IMR-90 (cell line): ENCODE measurements at regions not wholly inside any gene's neighbourhood (a gene's known extent, or its start where the extent isn't known, plus 50 kb on each side); places are given as distances from the start of the nearest gene placed in this dataset.
A peak's percentile ranks its signal among the peaks of the same experiment; 100 is the strongest.

ENCODE experiments used
- ATAC-seq: fragments of 200-7000 bp; cut with Tn5 transposase; 2 replicates; pipeline ENCODE4 v1.9.1; 2020; ENCODE audit warnings: low read depth, mild to moderate bottlenecking, moderate library complexity
- BruUV-seq: library from RNA; stranded (reverse); fragments of 400-500 nt; replicated peaks from 2 replicates; lab custom pipeline; 2021; lab: Mats Ljungman, UMichigan
- CTCF ChIA-PET: fragments of 300-600 bp; formaldehyde crosslinking; extraction: SDS; loops from one replicate; lab custom pipeline; 2021; ENCODE audit warnings: antibody characterized with exemption; lab: Yijun Ruan, JAX
- POLR2A ChIA-PET: fragments of 300-600 bp; sonication (Branson Sonifier 250); formaldehyde crosslinking; loops from one replicate; lab custom pipeline; 2022; ENCODE audit warnings: antibody characterized with exemption; ENCODE audit not compliant: unreplicated experiment; lab: Charles Lee
- DNase-seq: peaks from one replicate; pipeline ENCODE4 v3.0.0; 2013
- H2AFZ ChIP-seq: replicated peaks from 2 replicates; pipeline ENCODE3; 2013; ENCODE audit warnings: low read length, mild to moderate bottlenecking; ENCODE audit not compliant: poor library complexity
- H2AK5ac ChIP-seq: 2 replicates; pipeline ENCODE4 v1.6.1; 2013; ENCODE audit warnings: low read depth, low read length, inconsistent platforms
- H2AK9ac ChIP-seq: replicated peaks from 2 replicates; pipeline ENCODE3; 2013; ENCODE audit warnings: mild to moderate bottlenecking, low read depth, low read length, moderate library complexity; ENCODE audit not compliant: poor library complexity
- H2BK120ac ChIP-seq: 2 replicates; pipeline ENCODE4 v1.6.1; 2013; ENCODE audit warnings: low read depth, low read length, inconsistent platforms
- H2BK15ac ChIP-seq: 3 replicates; pipeline ENCODE4 v1.6.1; 2013; ENCODE audit warnings: low read depth, low read length, inconsistent platforms
- H2BK20ac ChIP-seq: 2 replicates; pipeline ENCODE4 v1.6.1; 2013; ENCODE audit warnings: low read depth, mild to moderate bottlenecking, inconsistent platforms, low read length, moderate library complexity
- H2BK5ac ChIP-seq: 2 replicates; pipeline ENCODE4 v1.6.1; 2013; ENCODE audit warnings: mild to moderate bottlenecking, low read depth, low read length, inconsistent platforms; ENCODE audit not compliant: poor library complexity, severe bottlenecking
- H3K14ac ChIP-seq: replicated peaks from 2 replicates; pipeline ENCODE4 v1.6.1; 2013; ENCODE audit warnings: low read depth, low read length, inconsistent platforms
- H3K18ac ChIP-seq: 2 replicates; pipeline ENCODE4 v1.6.1; 2013; ENCODE audit warnings: low read depth, low read length, control low read depth
- H3K23ac ChIP-seq: 2 replicates; pipeline ENCODE4 v1.6.1; 2013; ENCODE audit warnings: low read depth, low read length, inconsistent platforms
- H3K27ac ChIP-seq: 2 replicates; pipeline ENCODE4 v1.5.1; 2013; ENCODE audit warnings: mild to moderate bottlenecking, control low read depth, low read length; ENCODE audit not compliant: insufficient read depth
- H3K27me3 ChIP-seq: 2 replicates; pipeline ENCODE4 v1.6.1; 2013; ENCODE audit warnings: low read length; ENCODE audit not compliant: control insufficient read depth, insufficient read depth
- H3K36me3 ChIP-seq: 2 replicates; pipeline ENCODE4 v1.6.1; 2013; ENCODE audit warnings: low read length, mixed read lengths; ENCODE audit not compliant: control insufficient read depth, insufficient read depth
- H3K4ac ChIP-seq: 2 replicates; pipeline ENCODE4 v1.6.1; 2013; ENCODE audit warnings: low read depth, low read length, inconsistent platforms
- H3K4me1 ChIP-seq: 2 replicates; pipeline ENCODE4 v1.6.1; 2013; ENCODE audit warnings: low read length, mixed read lengths; ENCODE audit not compliant: control insufficient read depth, insufficient read depth
- H3K4me2 ChIP-seq: 2 replicates; pipeline ENCODE4 v1.6.1; 2013; ENCODE audit warnings: low read depth, mild to moderate bottlenecking, control low read depth, low read length, moderate library complexity
- H3K4me3 ChIP-seq: 2 replicates; pipeline ENCODE4 v1.5.1; 2013; ENCODE audit warnings: low read depth, mild to moderate bottlenecking, control low read depth, low read length, moderate library complexity; ENCODE audit not compliant: insufficient read depth
- H3K56ac ChIP-seq: 2 replicates; pipeline ENCODE4 v1.6.1; 2013; ENCODE audit warnings: low read length, inconsistent platforms; ENCODE audit not compliant: insufficient read depth; ENCODE audit errors: extremely low read depth
- H3K79me1 ChIP-seq, 2 experiments: 2 replicates each; pipeline ENCODE4 v1.6.1; 2013; ENCODE audit warnings: low read length in 2 of 2, inconsistent platforms in 1 of 2, low read depth in 1 of 2
- H3K9ac ChIP-seq: 2 replicates; pipeline ENCODE4 v1.6.1; 2013; ENCODE audit warnings: low read depth, low read length, control low read depth
- H3K9me1 ChIP-seq: 2 replicates; pipeline ENCODE4 v1.6.1; 2013; ENCODE audit warnings: low read length, inconsistent platforms; ENCODE audit not compliant: insufficient read depth
- H3K9me3 ChIP-seq: 2 replicates; pipeline ENCODE4 v1.6.1; 2013; ENCODE audit warnings: low read length; ENCODE audit not compliant: control insufficient read depth, insufficient read depth
- H4K20me1 ChIP-seq: 2 replicates; pipeline ENCODE4 v1.6.1; 2013; ENCODE audit warnings: low read length, inconsistent platforms; ENCODE audit not compliant: insufficient read depth
- H4K5ac ChIP-seq: 2 replicates; pipeline ENCODE4 v1.6.1; 2013; ENCODE audit warnings: mild to moderate bottlenecking, low read depth, low read length, control low read depth
- H4K8ac ChIP-seq, 2 experiments: 2 replicates each; pipeline ENCODE4 v1.6.1; 2013; ENCODE audit warnings: low read depth in 2 of 2, low read length in 2 of 2, control low read depth in 1 of 2, inconsistent platforms in 1 of 2
- H4K91ac ChIP-seq: 2 replicates; pipeline ENCODE4 v1.6.1; 2013; ENCODE audit warnings: low read depth, low read length, inconsistent platforms; ENCODE audit not compliant: insufficient read depth
- CHD1 ChIP-seq: IDR thresholded peaks from 2 replicates; pipeline ENCODE4 v1.6.1; 2012; ENCODE audit warnings: low read depth, low read length, improper control_type of control experiment
- NFE2L2 ChIP-seq: fragments of 150-350 bp; IDR thresholded peaks from 2 replicates; pipeline ENCODE4 v1.6.1; 2016; ENCODE audit warnings: low read depth, mild to moderate bottlenecking, low read length
- dilution Hi-C: fragments of 300-500 bp; cut with HindIII; formaldehyde crosslinking; loops from one replicate; pipeline ENCODE4 v1.14.3; 2018; ENCODE audit warnings: low sequenced_read_pairs; ENCODE audit not compliant: unreplicated experiment
- in situ Hi-C: fragments of 300-500 bp; cut with MboI; formaldehyde crosslinking; loops from 3 replicates; pipeline ENCODE4 v1.14.3; 2019; ENCODE audit warnings: low sequenced_read_pairs, inconsistent platforms, mixed read lengths
- intact Hi-C: fragments of 100-400 bp; cut with micrococcal nuclease; formaldehyde crosslinking; loops from 2 replicates; pipeline ENCODE4 v1.10.0; 2022

- no peaks in the 10 kb centered on the region for H3K36me3 ChIP-seq
- H3K23ac ChIP-seq, result no peak overlapping the region
- H2AFZ ChIP-seq, result no peak overlapping the region
- H2BK120ac ChIP-seq, result no peak overlapping the region
- no peak overlapping the region for H3K4me3 ChIP-seq
- H3K9ac ChIP-seq, result no peak overlapping the region
- H3K27me3 ChIP-seq, result no peaks in the 10 kb centered on the region
- peak overlapping the region; percentile 41 for H2BK5ac ChIP-seq
- no peak overlapping the region for H4K5ac ChIP-seq
- H3K4me1 ChIP-seq, result peaks cover 2% of the 10 kb centered on the region
- no peaks in the 10 kb centered on the region for H3K79me1 ChIP-seq
- peaks cover 6% of the 10 kb centered on the region; the same call in 1 of the 2 replicates for H3K9me3 ChIP-seq
- in situ Hi-C loops (no loop called here), intact Hi-C loops (no loop called here), dilution Hi-C loops (no loop called here)
- no peak overlapping the region for H3K14ac ChIP-seq
- POLR2A ChIA-PET, result no interaction called here
- no peaks in the 10 kb centered on the region for H4K20me1 ChIP-seq
- BruUV-seq, result no TSS peak
- CTCF ChIA-PET, result no interaction called here
- H3K4me2 ChIP-seq, result no peak overlapping the region
- peaks cover 3% of the 10 kb centered on the region; the same call in 1 of the 2 replicates for H3K9me1 ChIP-seq
- peak overlapping the region; percentile 43; the same call in 1 of the 2 replicates for H3K18ac ChIP-seq
- H3K27ac ChIP-seq, result peak overlapping the region; percentile 79; the same call in 1 of the 2 replicates
- no peak overlapping the region for H2AK5ac ChIP-seq
- H4K91ac ChIP-seq, result no peak overlapping the region
- H2BK15ac ChIP-seq, result no peak overlapping the region
- no peak for ATAC-seq
- no peak overlapping the region for H3K4ac ChIP-seq
- H2AK9ac ChIP-seq, result no peak overlapping the region
- H4K8ac ChIP-seq, result no peak overlapping the region
- no peak overlapping the region for H3K56ac ChIP-seq
- TF ChIP-seq CHD1, result no peak
- peak; percentile 78 for TF ChIP-seq NFE2L2
- H2BK20ac ChIP-seq, result no peak overlapping the region
- DNase-seq, result no peak
Observed at GRCh38 chr2:188833799-188834198, 140.4 kb upstream of the COL3A1 start.
